GM20000 (cell line): ENCODE measurements at regions not wholly inside any gene's neighbourhood (a gene's known extent, or its start where the extent isn't known, plus 50 kb on each side); places are given as distances from the start of the nearest gene placed in this dataset.

ENCODE experiments used
- DNase-seq: peaks from one replicate; pipeline ENCODE4 v3.0.0; 2012; ENCODE audit warnings: low spot score
- CTCF ChIP-seq: IDR thresholded peaks from 2 replicates; pipeline ENCODE4 v1.5.1; 2012; ENCODE audit warnings: mild to moderate bottlenecking, control low read depth; ENCODE audit errors: extremely low read depth, missing control alignments

GRCh38 chr3:137519602-137520001, 244.5 kb upstream of the SOX14 start:
- DNase-seq, result no peak

GRCh38 chr3:137524751-137525150, 239.4 kb upstream of the SOX14 start:
- no peak for DNase-seq
- no peak for TF ChIP-seq CTCF

More at GRCh38 chr3:137519602-137520001, 244.5 kb upstream of the SOX14 start:
- no peak for TF ChIP-seq CTCF

GRCh38 chr3:137525471-137525870, 238.6 kb upstream of the SOX14 start:
- TF ChIP-seq CTCF, result no peak

GRCh38 chr3:137542049-137542448, 222.1 kb upstream of the SOX14 start:
- TF ChIP-seq CTCF, result no peak
- DNase-seq, result no peak

More at GRCh38 chr3:137525471-137525870, 238.6 kb upstream of the SOX14 start:
- no peak for DNase-seq

- DNase-seq, result no peak
- no peak for TF ChIP-seq CTCF
Measured at GRCh38 chr3:137554242-137554641, 209.9 kb upstream of the SOX14 start.

GRCh38 chr3:137568880-137569279, 195.2 kb upstream of the SOX14 start:
- TF ChIP-seq CTCF, result no peak
- DNase-seq, result no peak

- no peak for DNase-seq
- no peak for TF ChIP-seq CTCF
Measured at GRCh38 chr3:137572931-137573330, 191.2 kb upstream of the SOX14 start.
